UCSD-AML1 (cell line): ENCODE measurements at regions not wholly inside any gene's neighbourhood (a gene's known extent, or its start where the extent isn't known, plus 50 kb on each side); places are given as distances from the start of the nearest gene placed in this dataset.

Source experiments
- DNase-seq: peaks from one replicate; lab custom pipeline; 2025; ENCODE audit not compliant: unreplicated experiment; lab: John Stamatoyannopoulos, UW

DNA sequence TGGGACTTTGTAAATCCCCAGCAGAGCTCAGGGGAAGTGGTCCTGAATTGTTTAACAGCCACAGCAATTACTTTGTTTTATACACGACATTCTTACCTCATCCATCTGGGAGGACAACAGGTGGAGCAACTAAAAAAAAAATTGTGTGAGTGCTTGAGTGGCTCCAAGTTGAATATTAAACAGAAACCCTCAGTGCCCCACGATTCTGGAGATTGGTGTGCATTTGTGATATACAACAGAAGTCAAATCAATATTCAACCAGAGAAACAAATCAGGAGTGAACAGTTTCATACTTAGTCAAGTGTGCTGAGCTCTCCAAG is 204.8 kb downstream of the HAPSTR1 start:
- no peak for DNase-seq

- no peak for DNase-seq
Measured at GRCh38 chr16:9297437-9298113, 206.1 kb downstream of the HAPSTR1 start.

DNA sequence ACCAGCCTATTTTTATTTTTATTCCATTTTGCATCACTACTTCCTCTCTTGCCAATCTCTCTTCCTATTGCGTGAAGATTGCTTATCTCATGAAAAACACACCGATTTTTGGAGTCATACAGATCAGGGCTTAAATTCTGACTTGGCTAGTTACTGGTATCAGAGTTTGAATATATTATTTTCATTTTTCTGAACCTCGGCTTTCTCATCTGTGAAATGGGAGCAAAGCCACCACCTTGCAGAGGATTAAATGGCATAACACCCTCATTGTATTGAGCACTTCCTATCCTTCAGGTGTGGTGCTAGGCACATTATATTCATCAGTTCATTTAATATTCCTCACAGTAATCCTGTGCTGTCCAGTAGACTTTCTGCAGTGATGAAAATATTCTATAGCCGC is 208.8 kb downstream of the HAPSTR1 start:
- no peak for DNase-seq

DNA sequence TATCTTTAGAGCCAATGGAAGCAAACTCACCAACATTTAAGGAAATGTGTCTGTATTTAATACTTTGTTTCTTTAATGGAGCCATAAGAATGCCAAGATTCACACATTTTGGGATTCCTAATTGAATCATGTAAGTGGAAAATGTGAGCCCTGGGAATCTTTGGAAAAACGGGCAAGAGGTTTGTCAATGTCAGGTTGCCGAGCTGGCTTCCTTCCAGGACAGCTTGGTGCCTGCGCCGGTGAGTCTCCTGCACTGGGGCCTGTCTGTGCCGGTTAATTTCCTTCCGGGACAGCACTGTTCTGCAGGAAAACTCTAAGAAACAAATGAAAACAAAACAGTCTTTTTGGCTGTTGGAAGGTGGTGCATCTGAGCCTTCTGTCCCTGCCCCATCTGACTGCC is 210.6 kb downstream of the HAPSTR1 start:
- no peak for DNase-seq

DNA sequence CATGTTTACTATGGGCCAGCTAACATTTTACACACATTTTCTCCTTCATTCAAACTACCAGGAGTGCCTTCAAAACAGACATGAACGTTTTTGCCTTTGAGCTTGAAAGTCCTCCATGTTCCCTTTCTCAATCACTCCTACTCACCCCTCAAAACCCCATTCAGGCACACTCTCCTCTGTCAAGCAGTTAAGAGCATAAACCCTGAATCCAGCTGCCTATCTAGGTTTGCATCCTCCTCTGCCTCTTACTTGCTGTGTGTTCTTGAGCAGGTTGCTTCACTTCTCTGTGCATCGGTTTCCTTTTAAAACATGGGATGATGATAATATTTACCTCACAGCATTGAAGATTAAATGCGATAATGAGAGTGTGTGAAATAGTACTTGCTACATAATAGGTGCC is 215.3 kb downstream of the HAPSTR1 start:
- no peak for DNase-seq

DNA sequence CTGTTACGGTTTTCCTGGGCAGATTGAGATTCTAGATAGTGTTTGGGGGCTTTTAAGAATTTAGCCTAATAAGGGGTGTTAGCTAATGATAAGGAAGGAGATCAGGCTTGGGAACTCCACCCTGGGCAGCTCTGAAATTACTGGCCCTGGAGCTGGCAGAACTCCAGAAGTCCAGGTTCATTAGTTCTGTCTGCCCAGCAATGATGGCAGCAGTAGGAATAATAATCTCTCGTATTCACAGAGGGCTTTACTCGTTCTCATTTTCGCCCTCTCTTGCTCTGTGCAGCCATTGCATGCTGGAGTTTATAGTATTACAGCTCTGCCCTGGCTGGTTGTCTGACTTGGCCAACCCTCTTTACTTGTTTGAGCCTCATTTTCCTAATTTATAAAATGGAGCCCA is 216.0 kb downstream of the HAPSTR1 start:
- no peak for DNase-seq

DNA sequence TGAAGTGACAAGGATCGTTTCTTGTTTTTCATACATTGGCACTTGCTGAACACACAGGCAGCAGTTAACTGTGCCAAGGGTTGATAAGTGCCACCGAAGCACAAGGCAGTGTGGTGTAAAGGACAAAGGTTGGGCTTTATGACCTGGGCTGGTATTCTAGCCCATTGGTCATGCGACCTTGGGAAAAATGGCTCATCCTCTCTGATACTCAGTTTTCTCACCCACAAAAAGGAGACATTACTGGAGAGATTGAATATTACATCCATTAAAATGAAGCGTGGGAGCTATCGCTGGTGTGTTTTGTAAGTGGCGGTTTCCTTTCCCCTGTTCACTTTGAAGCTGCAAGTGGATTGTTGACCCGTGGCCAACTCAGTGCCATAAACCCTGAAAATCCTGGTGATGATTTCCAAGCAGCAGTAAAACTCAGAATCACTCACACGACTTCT is 216.9 kb downstream of the HAPSTR1 start:
- no peak for DNase-seq

DNA sequence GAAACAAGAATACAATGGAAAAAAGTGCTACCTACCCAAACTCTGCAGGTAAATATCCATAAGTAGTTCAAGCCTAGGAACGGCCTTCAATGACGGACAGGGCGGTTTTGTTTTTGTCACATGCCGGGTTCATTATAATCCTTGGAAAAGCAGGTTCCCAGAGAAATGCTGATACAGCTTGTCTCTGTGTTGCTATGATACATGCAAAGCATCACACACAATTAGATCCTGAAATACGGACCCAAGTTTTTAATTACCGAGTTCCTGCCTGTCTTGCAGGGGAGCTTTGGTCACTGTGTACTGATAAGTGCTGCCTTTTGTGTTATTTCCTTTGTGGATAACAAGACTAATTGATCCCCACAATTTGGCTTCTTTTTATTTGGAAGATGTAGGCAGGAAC is 217.4 kb downstream of the HAPSTR1 start:
- no peak for DNase-seq

- no peak for DNase-seq
Measured at GRCh38 chr16:9309844-9310243, 218.4 kb downstream of the HAPSTR1 start.

DNA sequence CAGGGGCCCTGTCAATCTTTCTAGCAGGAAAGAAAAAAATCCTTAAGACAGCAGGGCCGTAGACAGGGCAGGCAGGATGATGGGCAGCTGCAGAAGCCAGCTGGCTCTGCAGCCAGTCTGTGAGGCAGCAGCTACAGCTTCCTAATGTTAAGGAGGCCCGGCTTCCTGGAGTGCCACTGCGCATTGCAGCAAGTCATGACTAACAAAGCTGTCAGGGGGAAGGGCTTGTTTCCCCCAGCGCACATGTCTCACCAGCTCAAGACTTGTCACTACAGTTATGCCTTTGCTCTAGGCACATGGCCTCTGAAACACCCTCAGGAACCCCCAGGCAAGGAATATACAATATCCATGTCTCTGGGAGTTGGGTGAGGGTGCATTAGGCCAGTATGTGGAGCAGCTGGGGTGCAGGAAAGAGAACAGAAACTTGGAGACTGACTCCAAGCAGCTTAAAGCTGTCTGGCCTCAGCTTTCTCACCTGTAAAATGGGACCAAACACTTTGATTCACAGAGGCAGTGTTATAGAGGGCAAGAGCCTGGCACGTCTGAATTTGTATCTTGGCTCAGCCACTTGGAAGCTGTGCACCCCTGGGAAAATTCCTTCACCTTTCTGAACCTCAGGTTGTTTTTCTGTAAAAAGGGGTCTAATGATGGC is 220.0 kb downstream of the HAPSTR1 start:
- DNase-seq, result no peak

GRCh38 chr16:9316008-9316407 is 224.6 kb downstream of the HAPSTR1 start:
- no peak for DNase-seq

- no peak for DNase-seq
Measured at GRCh38 chr16:9316615-9317014, 225.2 kb downstream of the HAPSTR1 start.

DNA sequence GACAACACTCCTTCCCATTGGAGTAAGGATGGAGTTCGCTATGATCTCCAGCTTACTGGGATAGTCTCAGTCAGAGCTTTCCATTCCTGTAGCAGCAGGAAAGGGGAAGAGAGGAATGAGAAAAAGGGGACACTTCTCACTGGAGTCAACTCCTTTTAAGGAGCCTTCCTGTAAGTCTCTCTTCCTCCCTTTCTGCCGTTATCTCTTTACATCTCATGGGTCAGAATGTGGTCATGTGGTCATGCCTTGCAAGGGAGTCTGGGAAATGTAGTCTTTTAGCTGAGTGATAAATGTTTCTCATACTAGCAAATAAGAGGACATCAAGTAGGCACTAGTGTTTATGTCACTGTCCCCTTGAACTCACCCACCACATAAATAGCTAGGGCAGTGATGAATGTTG is 227.3 kb downstream of the HAPSTR1 start:
- DNase-seq, result no peak

GRCh38 chr16:9322769-9323168 is 231.3 kb downstream of the HAPSTR1 start:
- DNase-seq, result no peak

DNA sequence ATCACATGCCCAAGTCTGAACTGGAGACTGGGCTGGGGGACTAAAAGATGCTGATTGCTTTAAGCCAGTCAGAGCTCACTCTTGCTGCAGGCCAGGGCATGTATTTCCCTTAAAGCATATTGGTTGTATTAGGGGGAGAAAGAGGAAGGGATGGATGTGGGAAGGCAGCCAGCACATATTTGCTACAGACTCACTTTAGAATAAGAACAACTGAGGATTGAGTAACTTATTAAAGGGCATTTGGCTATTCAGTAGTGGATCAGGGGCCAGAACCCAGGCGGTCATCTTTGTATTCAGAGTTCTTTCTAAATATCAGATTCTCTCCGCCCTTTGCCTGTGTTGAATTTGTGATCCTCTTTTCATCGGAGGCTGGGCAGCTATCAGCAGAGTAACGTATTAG is 231.7 kb downstream of the HAPSTR1 start:
- no peak for DNase-seq

GRCh38 chr16:9327253-9327652 is 235.8 kb downstream of the HAPSTR1 start:
- DNase-seq, result no peak

GRCh38 chr16:9328411-9328810 is 237.0 kb downstream of the HAPSTR1 start:
- DNase-seq, result no peak

DNA sequence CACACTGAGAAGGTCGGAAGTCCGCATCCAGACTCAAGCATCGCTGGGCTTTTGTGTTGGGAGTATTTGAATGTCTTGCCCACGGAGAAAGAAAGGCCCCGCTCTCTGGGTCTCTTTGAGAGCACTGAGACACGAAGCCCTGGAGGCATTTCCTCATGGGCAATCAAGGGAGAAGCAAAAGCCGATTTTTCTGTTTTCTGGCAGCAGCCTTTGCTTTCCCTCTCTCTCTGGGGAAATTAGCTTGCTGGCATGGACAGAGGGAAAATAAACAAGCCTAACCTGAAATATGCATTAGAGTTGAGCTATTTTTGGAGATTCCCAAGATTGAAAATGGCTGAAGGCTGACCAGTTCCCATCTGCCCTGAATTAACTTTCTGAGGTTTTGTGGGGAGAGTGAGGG is 238.7 kb downstream of the HAPSTR1 start:
- no peak for DNase-seq

DNA sequence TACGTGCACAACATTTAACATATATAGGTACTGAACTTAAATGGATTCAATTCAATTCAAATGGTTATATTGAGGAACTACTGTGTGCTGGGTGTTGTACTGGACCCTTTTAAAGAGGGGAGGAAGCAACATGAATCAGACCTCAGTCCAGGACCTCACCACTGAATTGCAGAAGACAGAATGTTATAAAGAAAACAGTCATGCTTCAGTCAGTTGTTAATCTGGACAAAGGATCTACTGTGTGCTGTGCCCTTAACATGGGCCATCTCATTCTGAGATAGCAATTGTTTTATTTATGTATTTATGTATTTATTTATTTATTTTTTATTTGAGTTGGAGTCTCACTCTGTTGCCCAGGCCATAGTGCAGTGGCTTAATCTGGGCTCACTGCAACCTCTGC is 240.1 kb downstream of the HAPSTR1 start:
- DNase-seq, result no peak

- no peak for DNase-seq
Measured at GRCh38 chr16:9332574-9333148, 241.2 kb downstream of the HAPSTR1 start.

DNA sequence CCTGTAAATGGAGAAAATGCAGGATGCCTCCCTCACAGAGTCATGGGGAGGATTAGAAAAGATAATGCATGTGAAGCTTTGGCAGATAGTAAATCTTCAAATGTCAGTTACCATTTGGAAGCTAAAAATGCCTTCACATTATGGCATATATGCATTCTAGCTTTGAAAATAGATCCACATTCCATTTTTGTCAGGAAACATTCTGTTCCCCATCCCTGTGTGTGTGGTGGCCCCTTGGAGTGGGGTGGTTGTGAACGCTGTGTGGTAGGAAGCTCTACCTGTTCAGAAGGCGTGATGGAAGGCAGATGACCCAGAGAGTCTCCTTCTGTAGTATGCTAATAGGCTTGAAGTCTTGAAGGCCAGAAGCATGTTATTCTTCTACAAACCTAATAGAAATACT is 242.0 kb downstream of the HAPSTR1 start:
- DNase-seq, result no peak

- DNase-seq, result no peak
Measured at GRCh38 chr16:9334103-9334502, 242.7 kb downstream of the HAPSTR1 start.
